ENCODE measurements at regions not wholly inside any gene's neighbourhood (a gene's known extent, or its start where the extent isn't known, plus 50 kb on each side); places are given as distances from the start of the nearest gene placed in this dataset.

DNA sequence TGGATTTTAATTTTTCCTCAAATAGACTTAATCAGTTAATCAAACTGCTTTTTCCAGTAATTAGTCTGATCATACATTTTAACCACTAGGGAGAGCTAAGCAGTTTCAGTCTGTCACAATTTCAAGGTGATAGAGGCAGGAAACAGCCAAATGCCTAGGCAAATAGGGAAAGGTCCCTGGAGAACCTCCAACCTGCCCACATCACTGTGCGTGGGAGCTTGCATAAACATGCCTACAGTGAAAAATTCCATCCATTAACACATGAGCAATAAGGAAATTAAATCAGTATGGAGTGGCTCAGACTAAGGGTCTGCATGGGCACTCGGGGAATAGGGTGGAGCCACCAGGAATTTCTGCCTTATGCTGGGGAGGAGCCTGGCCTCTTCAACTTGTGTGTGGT is 74.6 kb downstream of the AASDHPPT start:
- no peak overlapping the region for H3K27ac ChIP-seq
- no peak for TF ChIP-seq POLR2A (IDR thresholded peaks at IDR 0.05)
- TF ChIP-seq, protein P1, sequence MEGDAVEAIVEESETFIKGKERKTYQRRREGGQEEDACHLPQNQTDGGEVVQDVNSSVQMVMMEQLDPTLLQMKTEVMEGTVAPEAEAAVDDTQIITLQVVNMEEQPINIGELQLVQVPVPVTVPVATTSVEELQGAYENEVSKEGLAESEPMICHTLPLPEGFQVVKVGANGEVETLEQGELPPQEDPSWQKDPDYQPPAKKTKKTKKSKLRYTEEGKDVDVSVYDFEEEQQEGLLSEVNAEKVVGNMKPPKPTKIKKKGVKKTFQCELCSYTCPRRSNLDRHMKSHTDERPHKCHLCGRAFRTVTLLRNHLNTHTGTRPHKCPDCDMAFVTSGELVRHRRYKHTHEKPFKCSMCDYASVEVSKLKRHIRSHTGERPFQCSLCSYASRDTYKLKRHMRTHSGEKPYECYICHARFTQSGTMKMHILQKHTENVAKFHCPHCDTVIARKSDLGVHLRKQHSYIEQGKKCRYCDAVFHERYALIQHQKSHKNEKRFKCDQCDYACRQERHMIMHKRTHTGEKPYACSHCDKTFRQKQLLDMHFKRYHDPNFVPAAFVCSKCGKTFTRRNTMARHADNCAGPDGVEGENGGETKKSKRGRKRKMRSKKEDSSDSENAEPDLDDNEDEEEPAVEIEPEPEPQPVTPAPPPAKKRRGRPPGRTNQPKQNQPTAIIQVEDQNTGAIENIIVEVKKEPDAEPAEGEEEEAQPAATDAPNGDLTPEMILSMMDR (IDR thresholded peaks at IDR 0.05): peak in 3 of 6 experiments; percentile 8 to 33 (median 18)
- H3K27me3 ChIP-seq: no peaks in the 10 kb centered on the region
- DNase-seq: no peak
- no peaks in the 10 kb centered on the region for H3K36me3 ChIP-seq
- peaks cover 0 to 4% (median 0%) of the 10 kb centered on the region in 4 donors for H3K4me1 ChIP-seq
- no peaks in the 10 kb centered on the region for H3K9me3 ChIP-seq
- H3K4me3 ChIP-seq: no peak overlapping the region

DNA sequence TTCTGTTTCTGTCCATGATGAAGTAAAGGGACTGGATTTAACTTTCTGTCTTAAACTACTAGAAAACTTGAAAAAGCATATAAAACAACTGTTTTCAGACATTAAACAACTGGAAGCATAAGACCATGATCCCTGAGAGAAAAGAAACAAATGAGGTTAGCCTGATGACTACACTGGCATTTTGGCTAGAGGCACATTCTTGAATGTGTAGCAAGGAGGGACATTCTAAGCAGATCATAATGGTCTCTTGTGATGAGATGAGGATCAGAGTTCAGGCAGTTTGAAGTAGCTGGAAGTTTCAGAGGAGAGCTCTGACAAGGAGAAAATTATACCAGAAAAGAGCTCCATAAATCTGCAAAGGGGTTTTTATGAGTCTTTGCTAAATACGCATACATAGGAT is 75.4 kb downstream of the AASDHPPT start:
- no peak overlapping the region for H3K4me3 ChIP-seq
- no peaks in the 10 kb centered on the region for H3K27me3 ChIP-seq
- no peaks in the 10 kb centered on the region for H3K36me3 ChIP-seq
- TF ChIP-seq POLR2A (IDR thresholded peaks at IDR 0.05): no peak
- TF ChIP-seq, protein P1 (IDR thresholded peaks at IDR 0.05): no peak
- no peak overlapping the region for H3K27ac ChIP-seq
- H3K4me1 ChIP-seq: peaks cover 0 to 5% (median 0%) of the 10 kb centered on the region in 4 donors
- no peaks in the 10 kb centered on the region for H3K9me3 ChIP-seq
- no peak for DNase-seq

DNA sequence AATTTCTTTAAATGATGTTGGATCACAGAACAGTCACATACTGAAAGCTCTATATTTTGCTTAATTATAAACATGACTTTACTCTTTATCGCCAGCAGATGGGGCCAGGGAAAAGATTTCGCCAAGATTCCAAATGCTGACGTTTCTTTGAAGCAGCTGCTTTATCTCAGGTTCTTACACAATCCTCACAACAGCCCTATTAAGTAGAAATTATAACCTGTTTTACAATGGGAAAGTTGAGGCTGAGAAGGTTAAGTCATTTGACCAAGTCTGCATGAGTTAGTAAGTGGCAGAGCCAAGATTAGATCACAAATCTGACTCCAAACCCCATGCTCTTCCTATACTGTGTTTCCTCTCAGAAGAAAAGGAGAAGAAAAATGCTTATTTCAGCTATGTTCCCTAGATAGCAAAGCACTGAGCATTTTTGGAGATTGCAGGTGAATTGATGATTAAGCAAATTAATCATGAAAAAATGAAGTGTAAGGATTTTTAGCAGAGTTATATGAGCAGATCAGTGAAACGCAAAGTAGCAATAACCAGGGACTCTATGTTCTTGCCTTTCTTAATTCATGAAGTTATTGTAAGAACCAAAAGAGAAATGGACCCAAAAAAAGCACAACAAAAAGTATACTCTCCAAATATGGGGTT is 79.0 kb downstream of the AASDHPPT start:
- Histone ChIP-seq H3K9me3 (no peaks in the 10 kb centered on the region), H3K36me3 (no peaks in the 10 kb centered on the region), H3K4me3 (no peak overlapping the region), H3K27ac (no peak overlapping the region), H3K4me1 (peaks cover 0 to 12% (median 0%) of the 10 kb centered on the region in 4 donors), H3K27me3 (no peaks in the 10 kb centered on the region)
- no peak for TF ChIP-seq POLR2A (IDR thresholded peaks at IDR 0.05)
- TF ChIP-seq, protein P1 (IDR thresholded peaks at IDR 0.05): peak in 4 of 6 experiments; percentile 36 to 69 (median 68)
- peak in 1 of 3 donors; percentile 50 for DNase-seq

DNA sequence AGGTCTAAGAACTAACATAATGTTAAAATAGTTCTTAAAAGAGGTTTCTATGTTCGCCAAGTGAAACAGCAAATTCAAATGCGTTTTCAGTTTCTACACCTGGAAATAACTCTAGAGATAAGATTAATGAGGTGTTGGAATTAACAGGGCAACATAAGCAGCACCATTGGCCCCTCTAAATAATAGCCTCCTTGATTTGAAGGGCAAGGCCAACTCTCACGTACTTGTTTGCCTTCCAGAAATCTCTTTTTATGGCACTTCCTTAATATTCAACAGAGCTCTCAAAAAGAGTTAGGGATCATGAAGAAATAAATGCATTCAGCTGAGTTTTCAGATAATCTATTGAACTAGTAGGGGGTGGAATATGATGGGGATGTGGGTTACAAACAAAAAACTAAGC is 80.9 kb downstream of the AASDHPPT start:
- Histone ChIP-seq H3K27me3 (no peaks in the 10 kb centered on the region), H3K36me3 (no peaks in the 10 kb centered on the region), H3K27ac (no peak overlapping the region), H3K4me1 (peaks cover 0 to 12% (median 0%) of the 10 kb centered on the region in 4 donors), H3K4me3 (no peak overlapping the region), H3K9me3 (no peaks in the 10 kb centered on the region)
- no peak for TF ChIP-seq POLR2A (IDR thresholded peaks at IDR 0.05)
- TF ChIP-seq, protein P1 (IDR thresholded peaks at IDR 0.05): no peak
- no peak for DNase-seq

DNA sequence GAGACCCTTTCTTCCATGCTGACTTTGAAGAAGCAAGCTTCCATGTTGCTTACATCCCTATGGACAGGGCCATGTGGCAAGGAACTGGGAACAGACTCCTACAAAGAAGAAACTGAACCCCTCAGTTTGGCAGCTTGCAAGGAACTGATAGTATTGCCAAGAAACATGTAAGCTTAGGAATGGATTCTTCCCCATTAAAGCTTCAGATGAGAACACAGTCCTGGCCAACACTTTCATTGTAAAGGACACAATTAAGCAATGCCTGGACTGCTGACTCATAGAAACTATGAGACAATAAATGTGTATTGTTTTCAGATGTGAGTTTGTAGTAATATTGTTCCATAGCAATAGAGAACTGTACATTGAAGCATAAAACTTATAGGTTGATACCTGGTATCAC is 82.4 kb downstream of the AASDHPPT start:
- H3K27me3 ChIP-seq: no peaks in the 10 kb centered on the region
- H3K4me1 ChIP-seq: peaks cover 0 to 12% (median 0%) of the 10 kb centered on the region in 4 donors
- no peaks in the 10 kb centered on the region for H3K36me3 ChIP-seq
- H3K4me3 ChIP-seq: no peak overlapping the region
- H3K9me3 ChIP-seq: no peaks in the 10 kb centered on the region
- no peak for TF ChIP-seq POLR2A (IDR thresholded peaks at IDR 0.05)
- TF ChIP-seq, protein P1 (IDR thresholded peaks at IDR 0.05): no peak
- no peak for DNase-seq
- no peak overlapping the region for H3K27ac ChIP-seq
